HepG2 (cell line): ENCODE measurements at regions not wholly inside any gene's neighbourhood (a gene's known extent, or its start where the extent isn't known, plus 50 kb on each side); places are given as distances from the start of the nearest gene placed in this dataset.

ENCODE experiments used
- CEBPB ChIP-seq: IDR thresholded peaks from 2 replicates; pipeline ENCODE4 v1.6.1; 2011; ENCODE audit warnings: low read depth, low read length, improper control_type of control experiment, borderline replicate concordance
- E2F2 ChIP-seq: sonication (generic); formaldehyde crosslinking; IDR thresholded peaks from 2 replicates; pipeline ENCODE4 v1.4.0; 2020; ENCODE audit warnings: missing genetic modification reagents, borderline replicate concordance
- ZBTB26 ChIP-seq: IDR thresholded peaks from 2 replicates; pipeline ENCODE4 v1.6.1; 2016; ENCODE audit warnings: missing compliant biosample characterization, missing genetic modification reagents, borderline replicate concordance
- ZFP37 ChIP-seq: sonication (generic); formaldehyde crosslinking; IDR thresholded peaks from 2 replicates; pipeline ENCODE4 v1.4.0; 2020; ENCODE audit warnings: missing genetic modification reagents, borderline replicate concordance
- ZNF530 ChIP-seq: sonication (generic); formaldehyde crosslinking; IDR thresholded peaks from 2 replicates; pipeline ENCODE4 v1.5.0; 2020; ENCODE audit warnings: low read depth, mild to moderate bottlenecking, missing genetic modification reagents
- TF ChIP-seq, protein P1 (sequence below): conservative IDR thresholded peaks from 2 replicates; pipeline ENCODE4 v1.6.1; 2018; ENCODE audit warnings: missing genetic modification reagents

- TF ChIP-seq E2F2 = no peak
- TF ChIP-seq ZNF530 = no peak
- no peak for TF ChIP-seq CEBPB
- no peak for TF ChIP-seq ZFP37 (CRISPR knock-in tag)
- TF ChIP-seq, protein P1, sequence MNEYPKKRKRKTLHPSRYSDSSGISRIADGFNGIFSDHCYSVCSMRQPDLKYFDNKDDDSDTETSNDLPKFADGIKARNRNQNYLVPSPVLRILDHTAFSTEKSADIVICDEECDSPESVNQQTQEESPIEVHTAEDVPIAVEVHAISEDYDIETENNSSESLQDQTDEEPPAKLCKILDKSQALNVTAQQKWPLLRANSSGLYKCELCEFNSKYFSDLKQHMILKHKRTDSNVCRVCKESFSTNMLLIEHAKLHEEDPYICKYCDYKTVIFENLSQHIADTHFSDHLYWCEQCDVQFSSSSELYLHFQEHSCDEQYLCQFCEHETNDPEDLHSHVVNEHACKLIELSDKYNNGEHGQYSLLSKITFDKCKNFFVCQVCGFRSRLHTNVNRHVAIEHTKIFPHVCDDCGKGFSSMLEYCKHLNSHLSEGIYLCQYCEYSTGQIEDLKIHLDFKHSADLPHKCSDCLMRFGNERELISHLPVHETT = no peak
- TF ChIP-seq ZBTB26 (CRISPR knock-in tag) = no peak
These were observed 170.2 kb upstream of the TLE3 start for GRCh38 chr15:70267879-70268278.
